ENCODE measurements at regions not wholly inside any gene's neighbourhood (a gene's known extent, or its start where the extent isn't known, plus 50 kb on each side); places are given as distances from the start of the nearest gene placed in this dataset.
A peak's percentile ranks its signal among the peaks of the same experiment; 100 is the strongest.
"Not testable (repeated sequence)": the region's sequence is repeated elsewhere in the genome, so short reads cannot be mapped to it uniquely, and the experiment has no call there.

GRCh38 chr1:41308520-41308919, 52.7 kb upstream of the FOXO6 start:
- peak; percentile 54; the same call in 1 of the 2 replicates for TF ChIP-seq SPI1 (IDR thresholded peaks at IDR 0.05; ENCODE audit: borderline replicate concordance, low read depth)
- DNase-seq (ENCODE audit: low read depth in 1 of 2, low spot score in 1 of 2); H3K27me3 ChIP-seq (ENCODE audit: insufficient read depth, poor library complexity, severe bottlenecking); H3K4me3 ChIP-seq (replicated peaks; ENCODE audit: insufficient read depth, low read length); H3K27ac ChIP-seq (replicated peaks): not testable (repeated sequence)

- Histone ChIP-seq H3K27me3 (ENCODE audit: insufficient read depth, poor library complexity, severe bottlenecking) (no peaks in the 10 kb centered on the region), H3K27ac (replicated peaks) (no peak overlapping the region), H3K4me3 (replicated peaks; ENCODE audit: insufficient read depth, low read length) (no peak overlapping the region)
- no peak for DNase-seq (ENCODE audit: low read depth in 1 of 2, low spot score in 1 of 2)
- TF ChIP-seq, protein P1, sequence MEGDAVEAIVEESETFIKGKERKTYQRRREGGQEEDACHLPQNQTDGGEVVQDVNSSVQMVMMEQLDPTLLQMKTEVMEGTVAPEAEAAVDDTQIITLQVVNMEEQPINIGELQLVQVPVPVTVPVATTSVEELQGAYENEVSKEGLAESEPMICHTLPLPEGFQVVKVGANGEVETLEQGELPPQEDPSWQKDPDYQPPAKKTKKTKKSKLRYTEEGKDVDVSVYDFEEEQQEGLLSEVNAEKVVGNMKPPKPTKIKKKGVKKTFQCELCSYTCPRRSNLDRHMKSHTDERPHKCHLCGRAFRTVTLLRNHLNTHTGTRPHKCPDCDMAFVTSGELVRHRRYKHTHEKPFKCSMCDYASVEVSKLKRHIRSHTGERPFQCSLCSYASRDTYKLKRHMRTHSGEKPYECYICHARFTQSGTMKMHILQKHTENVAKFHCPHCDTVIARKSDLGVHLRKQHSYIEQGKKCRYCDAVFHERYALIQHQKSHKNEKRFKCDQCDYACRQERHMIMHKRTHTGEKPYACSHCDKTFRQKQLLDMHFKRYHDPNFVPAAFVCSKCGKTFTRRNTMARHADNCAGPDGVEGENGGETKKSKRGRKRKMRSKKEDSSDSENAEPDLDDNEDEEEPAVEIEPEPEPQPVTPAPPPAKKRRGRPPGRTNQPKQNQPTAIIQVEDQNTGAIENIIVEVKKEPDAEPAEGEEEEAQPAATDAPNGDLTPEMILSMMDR (IDR thresholded peaks at IDR 0.05; ENCODE audit: insufficient read depth, low read length): no peak
- TF ChIP-seq GABPA (IDR thresholded peaks at IDR 0.05; ENCODE audit: low read depth) (no peak), REST (IDR thresholded peaks at IDR 0.05; ENCODE audit: insufficient replicate concordance, low read depth) (no peak), POLR2AphosphoS5 (IDR thresholded peaks at IDR 0.05; ENCODE audit: low read depth) (no peak), SPI1 (IDR thresholded peaks at IDR 0.05; ENCODE audit: borderline replicate concordance, low read depth) (no peak)
Observed at GRCh38 chr1:41305576-41306363, 55.5 kb upstream of the FOXO6 start.

DNA sequence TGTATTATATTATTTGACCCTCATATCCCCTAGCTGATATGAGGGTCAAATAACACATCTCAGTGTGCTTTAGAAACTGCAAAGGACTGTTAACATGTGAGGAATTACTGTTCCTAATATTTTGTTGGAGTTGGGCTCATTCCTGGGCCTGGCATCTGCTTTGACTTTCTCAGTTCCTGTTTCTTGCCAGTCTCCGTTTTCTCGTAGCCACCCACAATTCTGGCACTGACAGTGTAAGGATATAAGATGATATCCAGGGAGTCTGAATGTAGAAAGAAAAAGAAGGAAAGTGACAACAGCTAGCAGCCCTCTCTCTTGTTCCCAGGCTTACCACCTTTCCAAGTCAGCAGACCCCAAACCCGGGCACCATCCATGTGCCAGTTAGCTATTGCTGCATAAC, 54.4 kb upstream of the SCMH1 start:
- H3K27me3 ChIP-seq (ENCODE audit: insufficient read depth, poor library complexity, severe bottlenecking): peaks cover 2% of the 10 kb centered on the region
- no peak overlapping the region for H3K4me3 ChIP-seq (replicated peaks; ENCODE audit: insufficient read depth, low read length)
- DNase-seq (ENCODE audit: low read depth in 1 of 2, low spot score in 1 of 2): no peak
- no peak overlapping the region for H3K27ac ChIP-seq (replicated peaks)
- TF ChIP-seq SPI1 (IDR thresholded peaks at IDR 0.05; ENCODE audit: borderline replicate concordance, low read depth) (no peak; the same call in 1 of the 2 replicates), REST (IDR thresholded peaks at IDR 0.05; ENCODE audit: insufficient replicate concordance, low read depth) (no peak), GABPA (IDR thresholded peaks at IDR 0.05; ENCODE audit: low read depth) (no peak), POLR2AphosphoS5 (IDR thresholded peaks at IDR 0.05; ENCODE audit: low read depth) (no peak)
- TF ChIP-seq, protein P1 (IDR thresholded peaks at IDR 0.05; ENCODE audit: insufficient read depth, low read length): no peak

- H3K27ac ChIP-seq (replicated peaks): no peak overlapping the region
- no peak for DNase-seq (ENCODE audit: low read depth in 1 of 2, low spot score in 1 of 2)
- TF ChIP-seq REST (IDR thresholded peaks at IDR 0.05; ENCODE audit: insufficient replicate concordance, low read depth): no peak
- no peak for TF ChIP-seq SPI1 (IDR thresholded peaks at IDR 0.05; ENCODE audit: borderline replicate concordance, low read depth)
- TF ChIP-seq POLR2AphosphoS5 (IDR thresholded peaks at IDR 0.05; ENCODE audit: low read depth): no peak
- no peak for TF ChIP-seq GABPA (IDR thresholded peaks at IDR 0.05; ENCODE audit: low read depth)
- TF ChIP-seq, protein P1 (IDR thresholded peaks at IDR 0.05; ENCODE audit: insufficient read depth, low read length): no peak
Observed at GRCh38 chr1:41294216-41294615, 52.1 kb upstream of the SCMH1 start.

More at GRCh38 chr1:41294216-41294615, 52.1 kb upstream of the SCMH1 start:
- Histone ChIP-seq H3K27me3 (ENCODE audit: insufficient read depth, poor library complexity, severe bottlenecking) (peaks cover 2% of the 10 kb centered on the region), H3K4me3 (replicated peaks; ENCODE audit: insufficient read depth, low read length) (no peak overlapping the region)

Measured in HL-60 (cell line).